Brain microvascular endothelial cell (primary cell): ENCODE measurements at regions not wholly inside any gene's neighbourhood (a gene's known extent, or its start where the extent isn't known, plus 50 kb on each side); places are given as distances from the start of the nearest gene placed in this dataset.

Source experiments
- DNase-seq: peaks from one replicate; pipeline ENCODE4 v3.0.0-alpha.2; 2020
- H3K27ac ChIP-seq: fragments of 250-450 bp; sonication (Bioruptor Pico); 2 replicates; pipeline ENCODE4 v1.5.1; 2020; ENCODE audit warnings: mild to moderate bottlenecking, moderate library complexity
- H3K27me3 ChIP-seq: fragments of 250-450 bp; sonication (Bioruptor Pico); replicated peaks from 2 replicates; pipeline ENCODE4 v1.5.1; 2020; ENCODE audit warnings: mild to moderate bottlenecking
- H3K36me3 ChIP-seq: fragments of 250-450 bp; sonication (Bioruptor Pico); replicated peaks from 2 replicates; pipeline ENCODE4 v1.5.1; 2020; ENCODE audit warnings: mild to moderate bottlenecking
- H3K4me3 ChIP-seq: 2 replicates; pipeline ENCODE4 v1.5.1; 2011; ENCODE audit warnings: low read depth, mild to moderate bottlenecking, control low read depth, low read length, moderate library complexity
- in situ Hi-C: cut with HindIII; loops from 2 replicates; pipeline ENCODE4 v1.10.0; 2017; ENCODE audit warnings: low sequenced_read_pairs, low pct_ligation_motif_present
- TF ChIP-seq, protein P1 (sequence below): IDR thresholded peaks from 2 replicates; pipeline ENCODE4 v1.5.1; 2011; ENCODE audit warnings: low read depth, mild to moderate bottlenecking, moderate library complexity, low read length, control low read depth, inconsistent platforms; ENCODE audit errors: missing control alignments

- in situ Hi-C loops = no loop called here
- no peak overlapping the region for H3K4me3 ChIP-seq
- H3K27me3 ChIP-seq = no peaks in the 10 kb centered on the region
- no peaks in the 10 kb centered on the region for H3K36me3 ChIP-seq
- no peak overlapping the region for H3K27ac ChIP-seq
- DNase-seq = no peak
- TF ChIP-seq, protein P1, sequence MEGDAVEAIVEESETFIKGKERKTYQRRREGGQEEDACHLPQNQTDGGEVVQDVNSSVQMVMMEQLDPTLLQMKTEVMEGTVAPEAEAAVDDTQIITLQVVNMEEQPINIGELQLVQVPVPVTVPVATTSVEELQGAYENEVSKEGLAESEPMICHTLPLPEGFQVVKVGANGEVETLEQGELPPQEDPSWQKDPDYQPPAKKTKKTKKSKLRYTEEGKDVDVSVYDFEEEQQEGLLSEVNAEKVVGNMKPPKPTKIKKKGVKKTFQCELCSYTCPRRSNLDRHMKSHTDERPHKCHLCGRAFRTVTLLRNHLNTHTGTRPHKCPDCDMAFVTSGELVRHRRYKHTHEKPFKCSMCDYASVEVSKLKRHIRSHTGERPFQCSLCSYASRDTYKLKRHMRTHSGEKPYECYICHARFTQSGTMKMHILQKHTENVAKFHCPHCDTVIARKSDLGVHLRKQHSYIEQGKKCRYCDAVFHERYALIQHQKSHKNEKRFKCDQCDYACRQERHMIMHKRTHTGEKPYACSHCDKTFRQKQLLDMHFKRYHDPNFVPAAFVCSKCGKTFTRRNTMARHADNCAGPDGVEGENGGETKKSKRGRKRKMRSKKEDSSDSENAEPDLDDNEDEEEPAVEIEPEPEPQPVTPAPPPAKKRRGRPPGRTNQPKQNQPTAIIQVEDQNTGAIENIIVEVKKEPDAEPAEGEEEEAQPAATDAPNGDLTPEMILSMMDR = no peak
Observed at GRCh38 chr1:212192261-212192998, 92.8 kb upstream of the PPP2R5A start.

DNA sequence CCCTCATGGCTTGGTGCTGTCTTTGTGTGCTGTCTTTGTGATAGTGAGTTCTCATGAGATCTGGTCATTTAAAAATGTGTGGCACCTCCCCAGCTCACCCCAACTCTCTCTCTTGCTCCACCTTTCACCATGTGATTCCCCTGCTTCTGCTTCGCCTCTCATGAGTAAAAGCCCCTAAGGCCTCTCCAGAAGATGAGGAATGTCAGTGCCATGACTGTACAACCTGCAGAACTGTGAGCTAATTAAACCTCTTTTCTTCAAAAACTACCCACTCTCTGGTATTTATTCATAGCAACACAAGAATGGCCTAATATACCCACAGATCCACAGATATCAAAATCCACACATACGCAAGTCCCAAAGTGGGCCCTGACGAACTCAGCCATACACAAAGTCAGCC lies 88.9 kb upstream of the PPP2R5A start:
- Histone ChIP-seq H3K27me3 (no peaks in the 10 kb centered on the region), H3K27ac (no peak overlapping the region), H3K36me3 (no peaks in the 10 kb centered on the region), H3K4me3 (no peak overlapping the region)
- in situ Hi-C loops = no loop called here
- DNase-seq = no peak
- TF ChIP-seq, protein P1 = no peak

DNA sequence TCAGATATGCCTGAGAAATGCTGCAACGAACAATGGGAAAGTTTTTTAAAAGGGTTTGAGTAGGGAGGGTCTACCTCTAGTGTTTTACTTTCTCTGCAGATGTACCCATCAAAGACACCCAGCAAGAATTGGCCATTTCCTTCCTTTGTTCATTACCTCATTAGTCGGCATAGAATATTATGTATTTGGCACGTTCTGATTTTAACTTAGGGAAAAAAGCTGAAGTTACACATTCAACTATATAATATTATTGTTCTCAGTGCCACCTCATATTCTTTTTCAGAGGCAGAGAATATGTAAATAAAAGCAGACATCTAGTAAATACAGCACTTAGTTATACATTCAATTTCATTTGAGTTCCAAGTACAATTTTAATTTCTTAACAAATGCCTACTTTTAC lies 83.7 kb upstream of the PPP2R5A start:
- H3K36me3 ChIP-seq = no peaks in the 10 kb centered on the region
- in situ Hi-C loops = no loop called here

GRCh38 chr1:212203630-212204029 lies 81.6 kb upstream of the PPP2R5A start:
- H3K4me3 ChIP-seq = no peak overlapping the region
- no peaks in the 10 kb centered on the region for H3K27me3 ChIP-seq
- H3K36me3 ChIP-seq = no peaks in the 10 kb centered on the region
- H3K27ac ChIP-seq = no peak overlapping the region
- no peak for DNase-seq
- TF ChIP-seq, protein P1 = no peak
- in situ Hi-C loops = no loop called here

More for the DNA sequence above, 83.7 kb upstream of the PPP2R5A start:
- Histone ChIP-seq H3K4me3 (no peak overlapping the region), H3K27me3 (no peaks in the 10 kb centered on the region), H3K27ac (no peak overlapping the region)
- TF ChIP-seq, protein P1 = no peak
- no peak for DNase-seq

DNA sequence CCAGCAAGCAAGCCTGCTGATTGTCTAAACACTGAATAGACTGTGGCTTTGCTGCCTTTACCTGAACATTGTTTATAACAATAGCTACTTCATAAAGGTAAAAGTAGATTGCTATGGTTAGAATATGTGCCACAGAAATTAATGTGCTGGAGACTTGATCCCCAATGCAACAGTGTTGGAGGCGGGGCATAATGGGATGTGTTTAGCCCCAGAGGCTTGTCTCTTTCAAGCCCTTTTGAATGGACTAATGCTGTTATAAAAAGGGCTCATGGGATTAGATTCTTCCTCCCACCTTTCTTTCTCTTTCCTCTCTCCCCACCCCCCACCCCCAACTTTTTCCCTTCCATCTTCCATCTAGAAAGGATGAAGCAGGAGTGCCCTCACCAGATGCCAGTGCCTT lies 80.2 kb upstream of the PPP2R5A start:
- no peaks in the 10 kb centered on the region for H3K27me3 ChIP-seq
- H3K27ac ChIP-seq = no peak overlapping the region
- no peak overlapping the region for H3K4me3 ChIP-seq
- no peaks in the 10 kb centered on the region for H3K36me3 ChIP-seq
- in situ Hi-C loops = no loop called here
- TF ChIP-seq, protein P1 = no peak
- no peak for DNase-seq

GRCh38 chr1:212205843-212206242 lies 79.4 kb upstream of the PPP2R5A start:
- no peaks in the 10 kb centered on the region for H3K36me3 ChIP-seq
- in situ Hi-C loops = no loop called here
- DNase-seq = no peak
- H3K27me3 ChIP-seq = no peaks in the 10 kb centered on the region
- H3K4me3 ChIP-seq = no peak overlapping the region
- TF ChIP-seq, protein P1 = no peak
- no peak overlapping the region for H3K27ac ChIP-seq
